ENCODE measurements at regions not wholly inside any gene's neighbourhood (a gene's known extent, or its start where the extent isn't known, plus 50 kb on each side); places are given as distances from the start of the nearest gene placed in this dataset.

- ATAC-seq, result no peak
- H3K36me3 ChIP-seq, result no peaks in the 10 kb centered on the region
- no peak overlapping the region for H3K4me3 ChIP-seq
- in situ Hi-C loops (cut with MboI; ENCODE audit: low sequenced_read_pairs in 4 of 4), result no loop called here
- no peak overlapping the region for H3K27ac ChIP-seq
- intact Hi-C loops (cut with DNase I; ENCODE audit: low total_unique reads), result no loop called here
- H3K4me1 ChIP-seq, result no peaks in the 10 kb centered on the region
- no peaks in the 10 kb centered on the region for H3K27me3 ChIP-seq
- no peaks in the 10 kb centered on the region for H3K9me3 ChIP-seq
- no peak for DNase-seq
- TF ChIP-seq CTCF (IDR thresholded peaks at IDR 0.05 in 4 of 5, conservative IDR thresholded peaks at IDR 0.05 in 1 of 5), result no peak
Observed at GRCh38 chr2:118168615-118169014, 80.3 kb downstream of the INSIG2 start.

- Histone ChIP-seq H3K4me1 (no peaks in the 10 kb centered on the region), H3K36me3 (no peaks in the 10 kb centered on the region), H3K27ac (no peak overlapping the region), H3K4me3 (no peak overlapping the region), H3K9me3 (no peaks in the 10 kb centered on the region), H3K27me3 (no peaks in the 10 kb centered on the region)
- intact Hi-C loops (cut with DNase I; ENCODE audit: low total_unique reads), result no loop called here
- TF ChIP-seq CTCF (IDR thresholded peaks at IDR 0.05 in 4 of 5, conservative IDR thresholded peaks at IDR 0.05 in 1 of 5), result no peak
- TF ChIP-seq POLR2A (IDR thresholded peaks at IDR 0.05), result no peak
- in situ Hi-C loops (cut with MboI; ENCODE audit: low sequenced_read_pairs in 4 of 4), result no loop called here
- no peak for ATAC-seq
- no peak for DNase-seq
Observed at GRCh38 chr2:118167026-118167425, 78.8 kb downstream of the INSIG2 start.

- Histone ChIP-seq H3K27ac (no peak overlapping the region), H3K4me3 (no peak overlapping the region), H3K36me3 (no peaks in the 10 kb centered on the region), H3K9me3 (no peaks in the 10 kb centered on the region), H3K4me1 (no peaks in the 10 kb centered on the region), H3K27me3 (no peaks in the 10 kb centered on the region)
- TF ChIP-seq POLR2A (IDR thresholded peaks at IDR 0.05), result no peak
- no peak for TF ChIP-seq CTCF (IDR thresholded peaks at IDR 0.05 in 4 of 5, conservative IDR thresholded peaks at IDR 0.05 in 1 of 5)
- no peak for ATAC-seq
- in situ Hi-C loops (cut with MboI; ENCODE audit: low sequenced_read_pairs in 4 of 4) (no loop called here), intact Hi-C loops (cut with DNase I; ENCODE audit: low total_unique reads) (no loop called here)
- no peak for DNase-seq
Observed at GRCh38 chr2:118166242-118166641, 78.0 kb downstream of the INSIG2 start.

GRCh38 chr2:118165595-118165994 is 77.3 kb downstream of the INSIG2 start:
- H3K27ac ChIP-seq, result no peak overlapping the region
- ATAC-seq (no peak), DNase-seq (no peak)
- no peaks in the 10 kb centered on the region for H3K27me3 ChIP-seq
- H3K9me3 ChIP-seq, result no peaks in the 10 kb centered on the region
- intact Hi-C loops (cut with DNase I; ENCODE audit: low total_unique reads), result no loop called here
- no peaks in the 10 kb centered on the region for H3K4me1 ChIP-seq
- TF ChIP-seq CTCF (IDR thresholded peaks at IDR 0.05 in 4 of 5, conservative IDR thresholded peaks at IDR 0.05 in 1 of 5) (no peak), POLR2A (IDR thresholded peaks at IDR 0.05) (no peak)
- H3K4me3 ChIP-seq, result no peak overlapping the region
- in situ Hi-C loops (cut with MboI; ENCODE audit: low sequenced_read_pairs in 4 of 4), result no loop called here
- no peaks in the 10 kb centered on the region for H3K36me3 ChIP-seq
